Common myeloid progenitor, CD34-positive (primary cell): ENCODE measurements at regions not wholly inside any gene's neighbourhood (a gene's known extent, or its start where the extent isn't known, plus 50 kb on each side); places are given as distances from the start of the nearest gene placed in this dataset.

Experiments used
- CTCF ChIA-PET: fragments of 350-600 bp; sonication (Branson Sonifier 250); formaldehyde crosslinking; loops from one replicate; lab custom pipeline; 2021; ENCODE audit warnings: antibody characterized with exemption; lab: Charles Lee
- POLR2A ChIA-PET: fragments of 350-600 bp; sonication (Branson Sonifier 250); formaldehyde crosslinking; loops from one replicate; lab custom pipeline; 2021; ENCODE audit warnings: antibody characterized with exemption; lab: Charles Lee
- DNase-seq, 3 donors: peaks; one replicate each; pipeline versions ENCODE4 v3.0.0 to v3.0.0-alpha.2; 2013
- H3K27ac ChIP-seq, 2 experiments: 1 replicate in 1 of 2; 2 replicates in 1 of 2; pipeline ENCODE4 v1.7.0; 2013; ENCODE audit warnings: inconsistent platforms in 2 of 2, low read length in 2 of 2, mild to moderate bottlenecking in 2 of 2, low read depth in 1 of 2, moderate library complexity in 1 of 2; ENCODE audit not compliant: severe bottlenecking in 2 of 2, insufficient read depth in 1 of 2, poor library complexity in 1 of 2
- H3K27me3 ChIP-seq, 5 experiments: replicated peaks in 2 of 5; 1 replicate in 3 of 5; 2 replicates in 2 of 5; pipeline versions ENCODE4 v1.6.1 to v1.7.0; 2013; ENCODE audit warnings: low read length in 4 of 5, mild to moderate bottlenecking in 2 of 5, moderate library complexity in 2 of 5, inconsistent platforms in 1 of 5; ENCODE audit not compliant: insufficient read depth in 5 of 5, control insufficient read depth in 4 of 5
- H3K36me3 ChIP-seq, 4 experiments: 1 replicate in 2 of 4; 2 replicates in 2 of 4; pipeline versions ENCODE4 v1.6.1 to v1.7.0; 2013; ENCODE audit warnings: low read length in 3 of 4, control low read depth in 1 of 4, mild to moderate bottlenecking in 1 of 4; ENCODE audit not compliant: control insufficient read depth in 4 of 4, insufficient read depth in 4 of 4
- H3K4me1 ChIP-seq, 4 experiments: 1 replicate in 3 of 4; 2 replicates in 1 of 4; pipeline versions ENCODE4 v1.6.1 to v1.7.1; 2013; ENCODE audit warnings: low read length in 3 of 4, mild to moderate bottlenecking in 3 of 4, control low read depth in 1 of 4, inconsistent platforms in 1 of 4, moderate library complexity in 1 of 4; ENCODE audit not compliant: control insufficient read depth in 4 of 4, insufficient read depth in 4 of 4; ENCODE audit errors: control extremely low read depth in 1 of 4
- H3K4me3 ChIP-seq, 7 experiments: 1 replicate in 4 of 7; 2 replicates in 3 of 7; pipeline versions ENCODE4 v1.5.1 to v1.7.0; 2013; ENCODE audit warnings: mild to moderate bottlenecking in 7 of 7, low read length in 6 of 7, moderate library complexity in 6 of 7, inconsistent platforms in 2 of 7, low read depth in 2 of 7, control low read depth in 1 of 7; ENCODE audit not compliant: insufficient read depth in 4 of 7, control insufficient read depth in 1 of 7; ENCODE audit errors: extremely low read depth in 1 of 7
- H3K9me3 ChIP-seq, 5 experiments: 1 replicate in 4 of 5; 2 replicates in 1 of 5; pipeline versions ENCODE4 v1.6.1 to v1.7.1; 2013; ENCODE audit warnings: low read length in 4 of 5, mild to moderate bottlenecking in 2 of 5, inconsistent platforms in 1 of 5, low read depth in 1 of 5, moderate library complexity in 1 of 5; ENCODE audit not compliant: control insufficient read depth in 4 of 5, insufficient read depth in 2 of 5; ENCODE audit errors: control extremely low read depth in 1 of 5
- WGBS: methylation state at CpG from one replicate; pipeline ENCODE4 v1.1.5; 2013; ENCODE audit not compliant: insufficient coverage; 5-methylcytosine and 5-hydroxymethylcytosine counted together

GRCh38 chrX:23202326-23202725 lies 132.3 kb upstream of the PTCHD1 start:
- ChIA-PET POLR2A (no interaction called here), CTCF (no interaction called here)
- WGBS: 68% methylated on average over 3 of the region's 4 CpGs

GRCh38 chrX:23223169-23223568 lies 111.5 kb upstream of the PTCHD1 start:
- CTCF ChIA-PET: no interaction called here
- no peak for DNase-seq
- Histone ChIP-seq H3K27me3 (no peaks in the 10 kb centered on the region), H3K9me3 (no peaks in the 10 kb centered on the region), H3K4me1 (peaks cover 0 to 2% (median 0%) of the 10 kb centered on the region in 4 experiments), H3K27ac (no peak overlapping the region), H3K36me3 (no peaks in the 10 kb centered on the region), H3K4me3 (no peak overlapping the region)
- POLR2A ChIA-PET: no interaction called here
- WGBS: 61% methylated on average over 4 of the region's 5 CpGs

More at GRCh38 chrX:23202326-23202725, 132.3 kb upstream of the PTCHD1 start:
- no peak overlapping the region for H3K27ac ChIP-seq
- no peaks in the 10 kb centered on the region for H3K27me3 ChIP-seq
- H3K9me3 ChIP-seq: no peaks in the 10 kb centered on the region
- no peak for DNase-seq
- no peaks in the 10 kb centered on the region for H3K4me1 ChIP-seq
- no peaks in the 10 kb centered on the region for H3K36me3 ChIP-seq
- no peak overlapping the region for H3K4me3 ChIP-seq

GRCh38 chrX:23228454-23228853 lies 106.2 kb upstream of the PTCHD1 start:
- H3K27me3 ChIP-seq: no peaks in the 10 kb centered on the region
- no CpG with 5 or more reads among the region's 3 CpGs for WGBS
- CTCF ChIA-PET: no interaction called here
- H3K4me3 ChIP-seq: peak overlapping the region in 2 of 7 experiments; percentile 37 to 62
- POLR2A ChIA-PET: no interaction called here
- no peak overlapping the region for H3K27ac ChIP-seq
- peak in 2 of 3 donors; percentile 4 to 13 for DNase-seq
- H3K4me1 ChIP-seq: peaks cover 0 to 12% (median 0%) of the 10 kb centered on the region in 4 experiments
- no peaks in the 10 kb centered on the region for H3K9me3 ChIP-seq
- no peaks in the 10 kb centered on the region for H3K36me3 ChIP-seq

- Histone ChIP-seq H3K27me3 (no peaks in the 10 kb centered on the region), H3K27ac (no peak overlapping the region), H3K4me1 (peaks cover 0 to 12% (median 0%) of the 10 kb centered on the region in 4 experiments), H3K36me3 (no peaks in the 10 kb centered on the region), H3K9me3 (no peaks in the 10 kb centered on the region), H3K4me3 (peak overlapping the region in 2 of 7 experiments; percentile 37 to 62)
- 66% methylated on average over 3 of the region's 5 CpGs for WGBS
- CTCF ChIA-PET: no interaction called here
- POLR2A ChIA-PET: no interaction called here
- DNase-seq: peak in 2 of 3 donors; percentile 13 to 16
These were observed 105.7 kb upstream of the PTCHD1 start for GRCh38 chrX:23228950-23229448.

GRCh38 chrX:23235051-23235450 lies 99.6 kb upstream of the PTCHD1 start:
- no peak overlapping the region for H3K27ac ChIP-seq
- no peaks in the 10 kb centered on the region for H3K36me3 ChIP-seq
- 19% methylated on average over 2 of the region's 5 CpGs for WGBS
- no peaks in the 10 kb centered on the region for H3K27me3 ChIP-seq
- H3K9me3 ChIP-seq: no peaks in the 10 kb centered on the region
- H3K4me3 ChIP-seq: no peak overlapping the region
- ChIA-PET POLR2A (no interaction called here), CTCF (no interaction called here)
- no peaks in the 10 kb centered on the region for H3K4me1 ChIP-seq
- DNase-seq: peak in 2 of 3 donors; percentile 19 to 31

- POLR2A ChIA-PET: no interaction called here
- no peaks in the 10 kb centered on the region for H3K36me3 ChIP-seq
- CTCF ChIA-PET: no interaction called here
- no peaks in the 10 kb centered on the region for H3K4me1 ChIP-seq
- H3K27ac ChIP-seq: no peak overlapping the region
- peak in 1 of 3 donors; percentile 6 for DNase-seq
- no peaks in the 10 kb centered on the region for H3K27me3 ChIP-seq
- no peak overlapping the region for H3K4me3 ChIP-seq
- WGBS: no CpG with 5 or more reads among the region's 2 CpGs
- peaks cover 0 to 4% (median 0%) of the 10 kb centered on the region in 5 experiments for H3K9me3 ChIP-seq
These were observed 88.6 kb upstream of the PTCHD1 start for GRCh38 chrX:23246001-23246400.

- Histone ChIP-seq H3K4me3 (no peak overlapping the region), H3K4me1 (no peaks in the 10 kb centered on the region), H3K9me3 (peaks cover 0 to 6% (median 2%) of the 10 kb centered on the region in 5 experiments), H3K27ac (no peak overlapping the region), H3K36me3 (no peaks in the 10 kb centered on the region), H3K27me3 (no peaks in the 10 kb centered on the region)
- 85% methylated on average over 5 of the region's 7 CpGs for WGBS
- DNase-seq: no peak
- CTCF ChIA-PET: no interaction called here
- POLR2A ChIA-PET: no interaction called here
These were observed 86.5 kb upstream of the PTCHD1 start for GRCh38 chrX:23248187-23248586.
